ENCODE measurements at regions not wholly inside any gene's neighbourhood (a gene's known extent, or its start where the extent isn't known, plus 50 kb on each side); places are given as distances from the start of the nearest gene placed in this dataset.
"Not testable (repeated sequence)": the region's sequence is repeated elsewhere in the genome, so short reads cannot be mapped to it uniquely, and the experiment has no call there.

GRCh38 chrX:122907375-122907774 lies 276.7 kb upstream of the GRIA3 start:
- no peak for DNase-seq (ENCODE audit: low spot score)

GRCh38 chrX:122910697-122911096 lies 273.4 kb upstream of the GRIA3 start:
- DNase-seq (ENCODE audit: low spot score), result no peak

GRCh38 chrX:122913134-122913533 lies 270.9 kb upstream of the GRIA3 start:
- DNase-seq (ENCODE audit: low spot score), result no peak

- DNase-seq (ENCODE audit: low spot score), result no peak
Observed at GRCh38 chrX:122913764-122914163, 270.3 kb upstream of the GRIA3 start.

- DNase-seq (ENCODE audit: low spot score), result no peak
Observed at GRCh38 chrX:122914256-122914655, 269.8 kb upstream of the GRIA3 start.

GRCh38 chrX:122934131-122934530 lies 249.9 kb upstream of the GRIA3 start:
- DNase-seq (ENCODE audit: low spot score), result no peak

GRCh38 chrX:122940199-122940598 lies 243.9 kb upstream of the GRIA3 start:
- no peak for DNase-seq (ENCODE audit: low spot score)

- DNase-seq (ENCODE audit: low spot score), result no peak
Observed at GRCh38 chrX:122941806-122942205, 242.3 kb upstream of the GRIA3 start.

- DNase-seq (ENCODE audit: low spot score), result no peak
Observed at GRCh38 chrX:122943918-122944317, 240.2 kb upstream of the GRIA3 start.

- no peak for DNase-seq (ENCODE audit: low spot score)
Observed at GRCh38 chrX:122945328-122945727, 238.8 kb upstream of the GRIA3 start.

GRCh38 chrX:122972604-122973003 lies 211.5 kb upstream of the GRIA3 start:
- no peak for DNase-seq (ENCODE audit: low spot score)

GRCh38 chrX:122982521-122982920 lies 201.6 kb upstream of the GRIA3 start:
- no peak for DNase-seq (ENCODE audit: low spot score)

- DNase-seq (ENCODE audit: low spot score), result not testable (repeated sequence)
Observed at GRCh38 chrX:123002844-123003243, 181.2 kb upstream of the GRIA3 start.

- DNase-seq (ENCODE audit: low spot score), result no peak
Observed at GRCh38 chrX:123013141-123013540, 170.9 kb upstream of the GRIA3 start.

- no peak for DNase-seq (ENCODE audit: low spot score)
Observed at GRCh38 chrX:123036401-123036800, 147.7 kb upstream of the GRIA3 start.

- no peak for DNase-seq (ENCODE audit: low spot score)
Observed at GRCh38 chrX:123049071-123049625, 134.9 kb upstream of the GRIA3 start.

GRCh38 chrX:123060986-123061385 lies 123.1 kb upstream of the GRIA3 start:
- no peak for DNase-seq (ENCODE audit: low spot score)

- DNase-seq (ENCODE audit: low spot score), result no peak
Observed at GRCh38 chrX:123064053-123064452, 120.0 kb upstream of the GRIA3 start.

- DNase-seq (ENCODE audit: low spot score), result no peak
Observed at GRCh38 chrX:123072686-123073385, 111.2 kb upstream of the GRIA3 start.

- no peak for DNase-seq (ENCODE audit: low spot score)
Observed at GRCh38 chrX:123075947-123076561, 108.0 kb upstream of the GRIA3 start.

- DNase-seq (ENCODE audit: low spot score), result no peak
Observed at GRCh38 chrX:123077631-123078030, 106.4 kb upstream of the GRIA3 start.

- DNase-seq (ENCODE audit: low spot score), result no peak
Observed at GRCh38 chrX:123080065-123080464, 104.0 kb upstream of the GRIA3 start.

- DNase-seq (ENCODE audit: low spot score), result no peak
Observed at GRCh38 chrX:123081776-123082175, 102.3 kb upstream of the GRIA3 start.

- DNase-seq (ENCODE audit: low spot score), result no peak
Observed at GRCh38 chrX:123083924-123084323, 100.2 kb upstream of the GRIA3 start.

Measured in putamen (tissue), 1 donor.